C4-2B (cell line): ENCODE measurements at regions not wholly inside any gene's neighbourhood (a gene's known extent, or its start where the extent isn't known, plus 50 kb on each side); places are given as distances from the start of the nearest gene placed in this dataset.

ENCODE experiments used
- H3K27ac ChIP-seq: fragments of 450-650 bp; 2 replicates; pipeline ENCODE4 v1.5.1; 2017
- CTCF ChIP-seq: fragments of 450-650 bp; conservative IDR thresholded peaks from 2 replicates; pipeline ENCODE4 v1.5.1; 2017; ENCODE audit warnings: mild to moderate bottlenecking
- ZFX ChIP-seq: fragments of 450-650 bp; IDR thresholded peaks from 2 replicates; pipeline ENCODE4 v1.6.1; 2017

DNA sequence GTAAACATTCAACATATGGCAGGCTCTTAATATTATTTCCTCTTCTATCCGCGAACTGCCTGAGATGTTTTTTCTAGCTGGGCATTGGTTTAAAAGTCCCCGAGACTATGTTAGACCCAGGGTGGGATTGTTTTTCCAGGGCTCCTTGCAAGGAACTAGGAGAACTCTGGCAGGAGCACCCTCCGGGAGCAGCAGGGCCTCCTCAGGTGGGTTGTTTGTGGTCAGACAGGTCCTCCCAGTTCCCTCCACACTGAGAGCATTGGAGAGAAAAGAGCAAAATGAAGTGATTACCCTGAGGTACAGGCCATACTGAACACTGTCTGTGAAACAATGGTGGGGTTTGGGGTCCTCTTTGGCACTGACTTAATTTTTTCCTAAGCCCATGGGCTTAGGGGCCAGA is 115.9 kb upstream of the LGALSL start:
- TF ChIP-seq CTCF = no peak
- TF ChIP-seq ZFX = no peak
- H3K27ac ChIP-seq = no peak overlapping the region

GRCh38 chr2:64338910-64339500 is 115.0 kb upstream of the LGALSL start:
- no peak for TF ChIP-seq CTCF
- TF ChIP-seq ZFX = no peak
- H3K27ac ChIP-seq = no peak overlapping the region

DNA sequence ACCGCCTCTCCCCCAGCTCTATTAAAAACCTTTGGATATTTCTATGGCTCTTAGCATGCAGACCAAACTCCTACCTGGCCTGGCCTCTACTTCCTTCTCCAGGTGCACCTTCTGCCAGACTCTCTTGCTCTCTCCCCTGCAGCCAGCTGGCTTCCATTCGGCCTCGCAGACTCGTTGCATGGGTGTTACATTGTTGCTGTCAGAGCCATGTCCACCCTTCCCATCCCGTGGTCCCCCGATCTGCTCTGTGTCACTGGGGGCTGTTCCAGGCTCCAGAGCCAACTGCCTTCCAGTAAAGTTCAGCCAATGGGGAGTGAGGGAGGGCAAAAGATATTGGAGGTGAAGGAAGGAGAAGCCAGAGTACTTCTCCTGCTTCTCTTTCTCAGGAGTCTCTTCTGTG is 112.5 kb upstream of the LGALSL start:
- H3K27ac ChIP-seq = no peak overlapping the region
- no peak for TF ChIP-seq CTCF
- no peak for TF ChIP-seq ZFX

GRCh38 chr2:64342195-64343099 is 111.5 kb upstream of the LGALSL start:
- TF ChIP-seq ZFX = no peak
- H3K27ac ChIP-seq = no peak overlapping the region

DNA sequence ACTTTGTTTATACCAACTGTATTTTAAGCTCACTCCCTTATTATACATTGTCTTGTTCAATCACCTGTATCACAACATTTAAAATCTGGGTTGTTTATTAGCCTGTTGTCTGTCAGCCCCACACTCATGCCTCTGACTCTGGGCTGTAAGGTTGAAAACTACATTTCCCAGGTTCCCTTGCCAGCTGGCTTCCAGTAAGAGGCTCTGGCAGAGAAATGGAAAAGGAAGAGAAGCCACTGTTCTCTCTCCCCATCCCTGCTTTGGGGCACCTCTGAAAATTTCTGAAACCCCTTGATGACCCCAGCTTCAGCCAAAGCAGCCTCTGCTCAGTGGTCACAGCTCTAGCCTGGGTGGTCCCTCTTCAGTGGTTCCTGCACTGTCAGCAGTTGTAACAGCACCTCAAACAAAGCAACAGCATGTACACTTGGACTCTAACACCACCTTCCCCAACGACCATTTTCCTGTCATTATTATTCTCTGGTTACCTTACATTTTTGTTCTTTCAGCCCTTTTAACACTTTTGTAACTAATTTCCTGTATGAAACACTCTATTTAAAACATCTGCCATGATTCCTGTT is 108.9 kb upstream of the LGALSL start:
- no peak for TF ChIP-seq CTCF
- no peak for TF ChIP-seq ZFX

DNA sequence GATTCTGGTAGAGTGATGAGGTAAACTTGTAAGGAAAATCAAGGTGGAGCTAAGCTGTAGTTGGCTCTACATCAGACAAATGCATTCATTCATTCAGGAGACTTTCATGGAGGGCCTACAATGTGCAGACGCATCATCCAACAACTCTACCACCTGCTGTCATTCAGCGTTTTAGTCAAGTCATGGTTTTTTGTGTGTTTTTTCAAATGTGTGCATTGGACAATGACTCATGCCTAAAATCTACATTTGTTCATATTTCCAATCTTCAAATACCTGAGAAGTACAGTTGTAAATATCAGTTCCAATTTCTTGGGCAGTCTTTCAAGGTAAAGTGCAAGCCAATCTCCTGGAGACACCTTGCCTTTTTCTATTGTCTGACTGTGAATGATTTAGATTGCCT is 108.0 kb upstream of the LGALSL start:
- TF ChIP-seq ZFX (no peak), CTCF (no peak)
- no peak overlapping the region for H3K27ac ChIP-seq

More for the DNA sequence above, 108.9 kb upstream of the LGALSL start:
- H3K27ac ChIP-seq = no peak overlapping the region

DNA sequence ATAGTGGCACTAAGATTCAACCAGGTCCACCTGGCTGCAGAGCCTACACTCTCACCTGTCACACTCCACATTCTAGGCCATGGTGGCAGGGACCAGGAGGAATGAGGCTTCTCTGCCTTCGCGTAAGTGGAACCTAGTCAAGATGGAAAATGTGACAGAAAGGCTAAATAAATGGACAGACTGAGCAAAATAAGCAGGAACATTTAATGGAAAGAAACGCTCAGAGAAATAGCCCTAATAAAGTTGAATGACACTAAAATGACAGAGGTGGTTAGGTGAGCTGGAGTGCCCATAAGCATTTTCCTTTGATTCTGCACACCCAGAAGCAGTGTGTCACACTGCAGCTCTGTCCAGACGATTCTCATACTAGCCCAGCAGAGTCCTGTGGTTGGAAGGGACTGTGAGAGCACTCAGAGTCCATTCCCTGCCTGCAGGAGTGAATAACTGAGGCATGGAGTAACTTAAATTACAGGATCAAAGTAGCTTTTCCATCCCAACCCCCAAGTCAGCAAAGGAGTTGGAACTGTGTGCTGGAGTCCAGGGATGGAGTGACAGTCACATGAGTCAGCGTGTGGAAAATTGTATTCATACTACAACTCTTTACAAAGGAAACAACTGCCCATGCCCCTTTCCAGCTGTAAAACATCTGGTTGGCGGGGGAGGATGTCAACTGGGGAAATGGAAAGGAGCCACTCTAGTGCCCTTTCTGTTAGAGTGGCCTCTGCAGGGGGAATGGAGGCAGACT is 105.4 kb upstream of the LGALSL start:
- H3K27ac ChIP-seq = no peak overlapping the region
- TF ChIP-seq CTCF (no peak), ZFX (no peak)
